Astrocyte (in vitro differentiated cells and primary cell): ENCODE measurements at regions not wholly inside any gene's neighbourhood (a gene's known extent, or its start where the extent isn't known, plus 50 kb on each side); places are given as distances from the start of the nearest gene placed in this dataset.
A peak's percentile ranks its signal among the peaks of the same experiment; 100 is the strongest.

Experiments used
- DNase-seq: peaks from one replicate; pipeline ENCODE4 v3.0.0-alpha.2; 2010; ENCODE audit warnings: low read depth
- FAIRE-seq: peaks from 2 replicates; lab custom pipeline; 2011; peaks lifted over from hg19 to GRCh38; lab: Jason Lieb, UNC
- H2AFZ ChIP-seq: 2 replicates; pipeline ENCODE4 v1.6.0; 2012; ENCODE audit warnings: low read depth, low read length, inconsistent platforms
- H3K27ac ChIP-seq: 2 replicates; pipeline ENCODE4 v1.5.1; 2011; ENCODE audit warnings: low read depth, low read length, inconsistent platforms
- H3K27me3 ChIP-seq: 2 replicates; pipeline ENCODE4 v1.6.0; 2011; ENCODE audit warnings: low read length, inconsistent platforms; ENCODE audit not compliant: insufficient read depth
- H3K36me3 ChIP-seq: 2 replicates; pipeline ENCODE4 v1.5.1; 2011; ENCODE audit warnings: low read length, inconsistent platforms; ENCODE audit not compliant: insufficient read depth
- H3K4me1 ChIP-seq: 2 replicates; pipeline ENCODE4 v1.5.1; 2011; ENCODE audit warnings: low read length, inconsistent platforms; ENCODE audit not compliant: insufficient read depth
- H3K4me2 ChIP-seq: 2 replicates; pipeline ENCODE4 v1.6.0; 2012; ENCODE audit warnings: low read length, inconsistent platforms
- H3K4me3 ChIP-seq: 2 replicates; pipeline ENCODE4 v1.5.1; 2011; ENCODE audit warnings: low read depth, mild to moderate bottlenecking, low read length, inconsistent platforms; ENCODE audit not compliant: insufficient read depth
- H3K79me2 ChIP-seq: 2 replicates; pipeline ENCODE4 v1.6.0; 2012; ENCODE audit warnings: mild to moderate bottlenecking, low read length, inconsistent platforms; ENCODE audit not compliant: insufficient read depth
- H3K9ac ChIP-seq: 2 replicates; pipeline ENCODE4 v1.6.0; 2012; ENCODE audit warnings: mild to moderate bottlenecking, low read length, inconsistent platforms
- H3K9me3 ChIP-seq: 2 replicates; pipeline ENCODE4 v1.5.1; 2012; ENCODE audit warnings: low read depth, mild to moderate bottlenecking, low read length, inconsistent platforms; ENCODE audit not compliant: insufficient read depth
- H4K20me1 ChIP-seq: 2 replicates; pipeline ENCODE4 v1.6.0; 2012; ENCODE audit warnings: low read length, inconsistent platforms; ENCODE audit not compliant: insufficient read depth
- H3K27ac Mint-ChIP-seq: one replicate; pipeline ENCODE4 v1.8.0; 2021; ENCODE audit warnings: mild to moderate bottlenecking, mixed read lengths; ENCODE audit not compliant: unreplicated experiment
- H3K27me3 Mint-ChIP-seq: one replicate; pipeline ENCODE4 v1.8.0; 2021; ENCODE audit warnings: low read depth, mixed read lengths; ENCODE audit not compliant: unreplicated experiment
- H3K36me3 Mint-ChIP-seq: one replicate; pipeline ENCODE4 v1.8.0; 2021; ENCODE audit warnings: low read depth, mixed read lengths; ENCODE audit not compliant: unreplicated experiment
- H3K4me1 Mint-ChIP-seq: one replicate; pipeline ENCODE4 v1.8.0; 2021; ENCODE audit warnings: low read depth, mixed read lengths; ENCODE audit not compliant: unreplicated experiment
- H3K4me3 Mint-ChIP-seq: one replicate; pipeline ENCODE4 v1.8.0; 2021; ENCODE audit warnings: mild to moderate bottlenecking, moderate library complexity, mixed read lengths; ENCODE audit not compliant: unreplicated experiment
- H3K9me3 Mint-ChIP-seq: one replicate; pipeline ENCODE4 v1.8.0; 2021; ENCODE audit warnings: mild to moderate bottlenecking, mixed read lengths; ENCODE audit not compliant: unreplicated experiment
- EZH2 ChIP-seq: IDR thresholded peaks from 2 replicates; pipeline ENCODE4 v1.6.1; 2012; ENCODE audit warnings: mild to moderate bottlenecking, low read length, inconsistent platforms; ENCODE audit not compliant: insufficient read depth
- TF ChIP-seq, protein P1 (sequence below): IDR thresholded peaks from 2 replicates; pipeline ENCODE4 v1.5.1; 2011; ENCODE audit warnings: low read depth, mild to moderate bottlenecking, inconsistent platforms, low read length, moderate library complexity; ENCODE audit not compliant: insufficient read depth

DNA sequence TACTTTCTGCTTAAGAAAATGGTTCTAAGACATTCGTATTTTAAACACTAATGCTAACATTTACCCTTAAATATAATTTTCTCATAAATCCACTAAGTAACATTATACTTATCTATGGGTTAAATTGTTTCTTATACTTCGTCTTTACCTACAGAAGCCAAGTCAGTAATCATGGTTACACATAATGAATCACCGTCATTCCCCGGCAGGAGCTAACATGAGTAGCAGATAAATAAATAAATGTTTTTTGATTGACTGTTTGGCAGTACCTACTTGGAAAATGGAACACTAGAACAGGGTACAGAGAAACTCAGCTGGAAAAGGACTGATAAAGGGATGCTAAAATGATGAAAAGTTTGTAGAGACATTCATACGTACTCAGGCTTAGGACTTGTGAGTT is 430.4 kb downstream of the ACTRT1 start:
- DNase-seq: no peak
- Histone ChIP-seq H3K4me2 (no peak overlapping the region), H4K20me1 (no peaks in the 10 kb centered on the region), H2AFZ (no peak overlapping the region), H3K36me3 (no peaks in the 10 kb centered on the region), H3K79me2 (no peaks in the 10 kb centered on the region), H3K9ac (no peak overlapping the region), H3K4me3 (no peak overlapping the region), H3K4me1 (no peaks in the 10 kb centered on the region), H3K27ac (no peak overlapping the region), H3K9me3 (no peaks in the 10 kb centered on the region), H3K27me3 (no peaks in the 10 kb centered on the region)
- Mint-ChIP-seq H3K36me3 (no peaks in the 10 kb centered on the region), H3K4me1 (no peaks in the 10 kb centered on the region), H3K27ac (no peak overlapping the region), H3K27me3 (no peaks in the 10 kb centered on the region), H3K4me3 (no peak overlapping the region), H3K9me3 (no peaks in the 10 kb centered on the region)
- FAIRE-seq: no peak
- TF ChIP-seq, protein P1, sequence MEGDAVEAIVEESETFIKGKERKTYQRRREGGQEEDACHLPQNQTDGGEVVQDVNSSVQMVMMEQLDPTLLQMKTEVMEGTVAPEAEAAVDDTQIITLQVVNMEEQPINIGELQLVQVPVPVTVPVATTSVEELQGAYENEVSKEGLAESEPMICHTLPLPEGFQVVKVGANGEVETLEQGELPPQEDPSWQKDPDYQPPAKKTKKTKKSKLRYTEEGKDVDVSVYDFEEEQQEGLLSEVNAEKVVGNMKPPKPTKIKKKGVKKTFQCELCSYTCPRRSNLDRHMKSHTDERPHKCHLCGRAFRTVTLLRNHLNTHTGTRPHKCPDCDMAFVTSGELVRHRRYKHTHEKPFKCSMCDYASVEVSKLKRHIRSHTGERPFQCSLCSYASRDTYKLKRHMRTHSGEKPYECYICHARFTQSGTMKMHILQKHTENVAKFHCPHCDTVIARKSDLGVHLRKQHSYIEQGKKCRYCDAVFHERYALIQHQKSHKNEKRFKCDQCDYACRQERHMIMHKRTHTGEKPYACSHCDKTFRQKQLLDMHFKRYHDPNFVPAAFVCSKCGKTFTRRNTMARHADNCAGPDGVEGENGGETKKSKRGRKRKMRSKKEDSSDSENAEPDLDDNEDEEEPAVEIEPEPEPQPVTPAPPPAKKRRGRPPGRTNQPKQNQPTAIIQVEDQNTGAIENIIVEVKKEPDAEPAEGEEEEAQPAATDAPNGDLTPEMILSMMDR: no peak
- no peak for TF ChIP-seq EZH2

DNA sequence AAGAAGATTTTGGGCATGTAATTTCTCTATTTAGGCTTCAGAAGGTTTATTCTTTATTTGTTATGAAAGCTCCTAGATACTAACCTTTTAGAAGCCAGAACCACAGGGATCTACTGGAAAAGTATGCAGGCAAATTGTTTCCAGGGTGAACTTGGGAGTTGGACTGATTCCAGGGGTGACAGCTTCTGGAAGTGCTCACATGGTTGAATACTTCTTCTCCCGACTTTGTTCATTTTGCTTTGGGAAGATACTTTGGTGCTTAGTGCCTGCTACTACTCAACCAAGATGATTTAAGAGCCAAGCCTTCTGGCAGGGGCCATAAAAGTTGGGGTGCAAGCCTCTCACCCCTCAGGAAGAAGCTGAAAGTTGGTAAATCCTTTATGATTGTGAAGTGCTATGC is 445.6 kb downstream of the ACTRT1 start:
- H2AFZ ChIP-seq: no peak overlapping the region
- Mint-ChIP-seq H3K27me3 (no peaks in the 10 kb centered on the region), H3K4me1 (no peaks in the 10 kb centered on the region), H3K4me3 (no peak overlapping the region), H3K27ac (no peak overlapping the region), H3K9me3 (no peaks in the 10 kb centered on the region), H3K36me3 (no peaks in the 10 kb centered on the region)
- no peaks in the 10 kb centered on the region for H3K9me3 ChIP-seq
- FAIRE-seq: no peak
- TF ChIP-seq, protein P1: no peak
- TF ChIP-seq EZH2: no peak
- no peak for DNase-seq
- no peak overlapping the region for H3K9ac ChIP-seq
- H4K20me1 ChIP-seq: no peaks in the 10 kb centered on the region
- H3K36me3 ChIP-seq: no peaks in the 10 kb centered on the region
- H3K4me3 ChIP-seq: no peak overlapping the region
- H3K79me2 ChIP-seq: no peaks in the 10 kb centered on the region
- no peak overlapping the region for H3K27ac ChIP-seq
- H3K4me2 ChIP-seq: no peak overlapping the region
- no peaks in the 10 kb centered on the region for H3K27me3 ChIP-seq
- no peaks in the 10 kb centered on the region for H3K4me1 ChIP-seq

DNA sequence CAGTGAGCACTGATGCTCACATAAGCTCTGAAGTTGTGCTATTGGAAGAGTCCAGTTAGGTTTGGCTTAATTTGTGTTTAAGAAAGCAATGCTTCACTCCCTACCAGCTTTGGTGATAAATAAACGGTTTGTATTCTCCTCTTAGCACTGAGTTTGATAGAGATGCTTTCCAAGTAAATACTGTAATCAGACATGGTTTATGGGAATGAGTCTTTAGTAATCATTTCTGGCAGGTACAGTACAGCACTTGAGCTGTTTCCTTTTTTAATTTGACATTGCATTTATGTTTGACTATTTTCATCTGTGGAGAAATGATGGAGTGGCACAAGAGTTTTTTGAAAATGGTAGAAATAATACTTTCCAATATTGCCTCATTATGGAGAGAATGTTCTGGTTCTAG is 455.3 kb downstream of the ACTRT1 start:
- H3K4me1 ChIP-seq: no peaks in the 10 kb centered on the region
- no peaks in the 10 kb centered on the region for H3K27me3 ChIP-seq
- no peaks in the 10 kb centered on the region for H3K9me3 ChIP-seq
- no peaks in the 10 kb centered on the region for H4K20me1 ChIP-seq
- Mint-ChIP-seq H3K27me3 (no peaks in the 10 kb centered on the region), H3K4me1 (no peaks in the 10 kb centered on the region), H3K4me3 (no peak overlapping the region), H3K9me3 (no peaks in the 10 kb centered on the region), H3K27ac (no peak overlapping the region), H3K36me3 (no peaks in the 10 kb centered on the region)
- H3K4me3 ChIP-seq: no peak overlapping the region
- DNase-seq (no peak), FAIRE-seq (peak; percentile 77)
- TF ChIP-seq EZH2: no peak
- TF ChIP-seq, protein P1: no peak
- H3K36me3 ChIP-seq: no peaks in the 10 kb centered on the region
- no peak overlapping the region for H3K27ac ChIP-seq
- H3K79me2 ChIP-seq: no peaks in the 10 kb centered on the region
- no peak overlapping the region for H2AFZ ChIP-seq
- H3K9ac ChIP-seq: no peak overlapping the region
- H3K4me2 ChIP-seq: no peak overlapping the region
